GM12874 (cell line): ENCODE measurements at regions not wholly inside any gene's neighbourhood (a gene's known extent, or its start where the extent isn't known, plus 50 kb on each side); places are given as distances from the start of the nearest gene placed in this dataset.

Source experiments
- CTCF ChIP-seq: IDR thresholded peaks from 2 replicates; pipeline ENCODE4 v1.5.1; 2011; ENCODE audit warnings: low read depth, mild to moderate bottlenecking, control low read depth, low read length, moderate library complexity; ENCODE audit not compliant: insufficient read depth

DNA sequence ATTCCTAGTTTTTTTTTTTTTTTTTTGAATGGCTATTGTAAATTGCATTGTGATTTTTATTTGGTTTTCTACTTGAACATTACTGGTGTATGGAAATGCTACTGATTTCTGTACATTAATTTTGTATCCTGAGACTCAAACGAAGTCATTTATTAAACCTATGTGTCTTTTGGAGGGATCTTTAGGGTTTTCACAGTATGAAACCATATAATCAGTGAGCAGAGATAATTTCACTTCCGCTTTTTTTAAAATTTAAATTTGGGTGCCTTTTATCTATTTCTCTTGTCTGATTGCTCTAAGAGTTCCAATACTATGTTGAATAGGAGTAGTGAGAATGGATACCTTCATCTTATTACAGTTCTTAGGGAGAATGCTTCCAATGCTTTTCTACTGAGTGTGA, 102.7 kb downstream of the ZWINT start:
- TF ChIP-seq CTCF, result no peak

GRCh38 chr10:56255298-56255697, 105.8 kb downstream of the ZWINT start:
- no peak for TF ChIP-seq CTCF

DNA sequence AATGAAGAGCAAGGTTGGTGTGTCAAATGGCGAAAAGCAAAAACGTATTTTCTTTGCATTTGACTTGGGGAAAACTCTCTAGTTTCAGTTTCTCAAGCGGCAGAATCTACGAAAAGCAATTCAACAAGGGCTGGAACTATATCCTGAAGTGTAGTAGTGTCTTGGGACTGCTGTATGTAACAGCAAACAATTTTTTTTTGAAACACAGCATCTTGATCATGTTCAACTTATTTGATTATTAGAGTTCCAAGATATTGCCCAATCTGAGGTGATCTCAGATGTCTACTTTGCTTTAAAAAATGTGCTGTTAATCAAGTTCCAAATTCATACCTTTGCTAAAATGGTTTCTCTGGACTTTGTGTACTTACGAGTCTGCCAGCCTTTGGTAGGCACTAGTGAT, 120.6 kb downstream of the ZWINT start:
- no peak for TF ChIP-seq CTCF

DNA sequence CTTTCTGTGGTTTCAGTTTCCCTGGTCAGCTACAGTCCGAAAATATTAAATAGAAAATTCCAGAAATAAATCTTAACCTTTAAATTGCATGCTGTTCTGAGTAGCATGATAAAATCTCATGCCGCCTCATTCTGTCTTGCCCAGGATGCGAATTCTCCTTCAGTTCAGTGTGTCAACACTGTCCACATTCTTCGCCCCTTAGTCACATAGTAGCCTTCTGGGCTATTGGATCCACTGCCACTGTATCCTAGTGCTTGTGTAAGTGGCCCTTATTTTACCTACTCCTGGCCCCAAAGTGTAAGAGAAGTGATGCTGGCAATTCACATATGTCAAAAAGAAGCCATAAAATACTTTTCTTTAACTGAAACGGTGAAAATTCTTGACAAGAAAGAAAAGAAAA, 129.6 kb downstream of the ZWINT start:
- no peak for TF ChIP-seq CTCF

- no peak for TF ChIP-seq CTCF
Observed at GRCh38 chr10:56222237-56222636, 138.8 kb downstream of the ZWINT start.

DNA sequence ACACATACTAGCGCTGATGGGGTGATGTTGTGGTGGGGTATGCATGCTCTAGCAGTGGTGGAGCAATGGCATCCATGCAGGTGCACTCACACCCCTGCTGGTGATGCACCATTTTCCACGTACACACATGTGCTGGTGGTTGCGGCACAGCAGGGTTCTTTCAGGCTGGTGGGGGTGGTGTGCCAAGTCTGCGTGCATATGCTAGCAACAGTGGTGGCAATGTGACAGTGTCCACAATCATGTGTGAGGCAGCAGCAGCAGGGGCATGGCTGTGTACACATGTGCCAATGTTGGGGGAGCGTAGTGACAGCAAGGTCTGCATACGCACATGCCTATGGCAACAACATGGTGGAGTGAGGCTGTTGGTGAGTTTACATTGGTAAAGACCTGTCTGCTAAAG, 148.1 kb downstream of the ZWINT start:
- no peak for TF ChIP-seq CTCF

DNA sequence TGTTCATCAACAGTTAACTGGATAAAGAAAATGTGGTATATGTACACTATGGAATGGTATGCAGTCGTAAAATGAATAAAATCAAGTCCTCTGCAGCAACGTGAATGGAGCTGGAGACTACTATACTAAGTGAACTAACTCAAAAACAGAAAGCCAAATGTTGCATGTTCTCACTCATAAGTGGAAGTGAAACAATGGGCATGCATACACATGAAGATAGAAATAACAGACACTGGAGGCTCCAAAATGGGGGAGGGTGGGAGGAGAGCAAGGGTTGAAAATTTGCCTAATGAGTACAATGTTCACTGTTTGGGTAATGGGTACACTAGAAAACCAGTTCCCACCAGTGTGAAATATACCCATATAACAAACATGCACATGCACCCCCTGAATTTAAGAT, 179.5 kb downstream of the ZWINT start:
- no peak for TF ChIP-seq CTCF

- TF ChIP-seq CTCF, result no peak
Observed at GRCh38 chr10:56178210-56178609, 182.8 kb downstream of the ZWINT start.
